Kidney (tissue), 13 donors: ENCODE measurements at regions not wholly inside any gene's neighbourhood (a gene's known extent, or its start where the extent isn't known, plus 50 kb on each side); places are given as distances from the start of the nearest gene placed in this dataset.

Source experiments
- DNase-seq, 5 donors: peaks; one replicate each; pipeline ENCODE4 v3.0.0-alpha.2; 2013 to 2020
- FAIRE-seq: peaks from 2 replicates; lab custom pipeline; 2012; peaks lifted over from hg19 to GRCh38; lab: Jason Lieb, UNC
- H3K27ac ChIP-seq, 2 donors: one replicate each; pipeline ENCODE4 v1.7.0; 2013; ENCODE audit warnings: low read depth in 2 of 2, low read length in 2 of 2, inconsistent platforms in 1 of 2
- H3K27me3 ChIP-seq: one replicate; pipeline ENCODE4 v1.7.1; 2013; ENCODE audit warnings: low read length, inconsistent platforms; ENCODE audit not compliant: control insufficient read depth, insufficient read depth
- H3K36me3 ChIP-seq, 3 donors: one replicate each; pipeline versions ENCODE4 v1.7.0 to v1.7.1; 2013; ENCODE audit warnings: low read length in 3 of 3, control low read depth in 1 of 3, inconsistent platforms in 1 of 3; ENCODE audit not compliant: insufficient read depth in 3 of 3, control insufficient read depth in 2 of 3
- H3K4me1 ChIP-seq, 3 donors: one replicate each; pipeline versions ENCODE4 v1.7.0 to v1.7.1; 2013; ENCODE audit warnings: low read length in 3 of 3, inconsistent platforms in 1 of 3, low read depth in 1 of 3; ENCODE audit not compliant: control insufficient read depth in 2 of 3, insufficient read depth in 2 of 3
- H3K4me3 ChIP-seq, 3 donors: one replicate each; pipeline versions ENCODE4 v1.7.0 to v1.8.1; 2013; ENCODE audit warnings: low read length in 3 of 3, control low read depth in 1 of 3, inconsistent platforms in 1 of 3
- H3K9ac ChIP-seq, 3 donors: one replicate each; pipeline versions ENCODE4 v1.7.0 to v1.7.1; 2013; ENCODE audit warnings: low read length in 3 of 3, control low read depth in 1 of 3, inconsistent platforms in 1 of 3
- H3K9me3 ChIP-seq, 3 donors: one replicate each; pipeline versions ENCODE4 v1.7.0 to v1.7.1; 2013; ENCODE audit warnings: low read length in 3 of 3, control low read depth in 1 of 3, inconsistent platforms in 1 of 3; ENCODE audit not compliant: control insufficient read depth in 2 of 3, insufficient read depth in 1 of 3
- intact Hi-C: fragments of 100-400 bp; cut with DNase I; formaldehyde crosslinking; loops from one replicate; pipeline ENCODE4 v1.11.1; 2022
- TF ChIP-seq, protein P1 (sequence below): IDR thresholded peaks from 3 replicates; pipeline ENCODE4 v1.5.1; 2012; ENCODE audit warnings: mild to moderate bottlenecking, moderate library complexity, borderline replicate concordance; ENCODE audit not compliant: insufficient read depth; ENCODE audit errors: extremely low read depth
- donor health status: control.
- donor health status: control.
- donor health status: control.
- donor health status: control.
- donor health status: control.
- donor health status: DM: yes; HTN: yes; CAD: no.
- donor health status: Normal renal cell carcinoma (clear cell type).

DNA sequence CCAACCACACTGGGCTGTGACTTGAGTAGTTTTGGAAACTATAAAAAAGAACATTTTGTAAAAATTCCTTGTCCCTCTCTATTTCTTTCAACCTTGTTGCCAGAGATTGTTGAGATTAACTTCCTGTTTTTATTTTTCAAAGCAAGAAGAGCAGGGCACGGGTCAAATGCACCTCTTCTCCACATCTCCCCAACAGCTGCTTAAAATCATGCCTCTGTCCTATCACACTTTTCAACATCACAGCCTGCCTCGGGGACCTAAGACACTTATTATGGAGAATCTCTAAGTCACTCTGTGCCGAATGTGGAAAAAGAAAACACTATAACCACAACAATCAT, 280.3 kb upstream of the TNC start:
- peaks cover 0 to 4% (median 2%) of the 10 kb centered on the region in 3 donors for H3K4me1 ChIP-seq
- H3K9ac ChIP-seq, result no peak overlapping the region
- TF ChIP-seq, protein P1, sequence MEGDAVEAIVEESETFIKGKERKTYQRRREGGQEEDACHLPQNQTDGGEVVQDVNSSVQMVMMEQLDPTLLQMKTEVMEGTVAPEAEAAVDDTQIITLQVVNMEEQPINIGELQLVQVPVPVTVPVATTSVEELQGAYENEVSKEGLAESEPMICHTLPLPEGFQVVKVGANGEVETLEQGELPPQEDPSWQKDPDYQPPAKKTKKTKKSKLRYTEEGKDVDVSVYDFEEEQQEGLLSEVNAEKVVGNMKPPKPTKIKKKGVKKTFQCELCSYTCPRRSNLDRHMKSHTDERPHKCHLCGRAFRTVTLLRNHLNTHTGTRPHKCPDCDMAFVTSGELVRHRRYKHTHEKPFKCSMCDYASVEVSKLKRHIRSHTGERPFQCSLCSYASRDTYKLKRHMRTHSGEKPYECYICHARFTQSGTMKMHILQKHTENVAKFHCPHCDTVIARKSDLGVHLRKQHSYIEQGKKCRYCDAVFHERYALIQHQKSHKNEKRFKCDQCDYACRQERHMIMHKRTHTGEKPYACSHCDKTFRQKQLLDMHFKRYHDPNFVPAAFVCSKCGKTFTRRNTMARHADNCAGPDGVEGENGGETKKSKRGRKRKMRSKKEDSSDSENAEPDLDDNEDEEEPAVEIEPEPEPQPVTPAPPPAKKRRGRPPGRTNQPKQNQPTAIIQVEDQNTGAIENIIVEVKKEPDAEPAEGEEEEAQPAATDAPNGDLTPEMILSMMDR, result no peak
- H3K27ac ChIP-seq, result no peak overlapping the region
- no peaks in the 10 kb centered on the region for H3K36me3 ChIP-seq
- no peak overlapping the region for H3K4me3 ChIP-seq
- no peaks in the 10 kb centered on the region for H3K9me3 ChIP-seq
- no peak for FAIRE-seq
- DNase-seq, result no peak
- intact Hi-C loops, result no loop called here
- no peaks in the 10 kb centered on the region for H3K27me3 ChIP-seq

DNA sequence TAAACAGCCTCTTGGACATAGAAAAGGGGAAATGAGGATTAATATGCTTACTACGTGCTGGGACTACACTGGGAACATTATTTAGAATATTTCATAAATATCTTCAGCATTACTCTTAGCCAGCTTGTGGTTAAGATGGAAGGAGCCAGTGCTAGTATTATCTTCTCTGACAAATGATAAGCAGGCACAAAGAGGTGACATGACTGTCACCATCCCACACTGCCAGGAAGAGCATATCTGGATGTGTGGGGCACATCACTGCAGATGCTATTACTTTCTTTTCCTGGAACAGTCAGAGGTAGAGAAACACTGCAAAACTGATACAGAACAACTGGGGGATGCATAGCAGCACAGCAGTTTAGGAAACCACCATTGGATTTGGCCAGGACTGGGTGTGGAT, 281.0 kb upstream of the TNC start:
- H3K4me1 ChIP-seq, result peaks cover 0 to 4% (median 2%) of the 10 kb centered on the region in 3 donors

DNA sequence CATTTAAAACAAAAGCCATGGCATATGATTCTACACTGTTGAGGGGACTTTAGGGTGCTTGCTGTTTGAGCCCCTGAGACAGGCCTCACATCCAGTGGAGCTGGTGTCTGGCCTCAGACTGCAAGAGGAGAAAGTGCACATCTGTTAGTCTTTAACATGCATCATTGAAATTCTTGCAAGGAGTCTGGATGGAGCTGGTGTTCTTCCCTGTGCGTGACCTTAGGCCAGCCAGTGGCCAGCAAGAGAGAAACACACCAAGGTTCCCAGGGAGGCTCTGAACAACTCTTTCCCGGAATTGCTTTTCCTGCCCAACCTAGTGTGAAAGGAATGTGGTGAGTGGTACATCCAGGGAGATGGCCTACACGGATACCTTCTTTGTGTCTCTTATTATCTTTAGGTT, 282.8 kb upstream of the TNC start:
- intact Hi-C loops, result no loop called here
- no peaks in the 10 kb centered on the region for H3K36me3 ChIP-seq
- no peak overlapping the region for H3K27ac ChIP-seq
- no peak for FAIRE-seq
- no peaks in the 10 kb centered on the region for H3K9me3 ChIP-seq
- peak in 4 of 5 donors; percentile 29 to 62 (median 45) for DNase-seq
- no peaks in the 10 kb centered on the region for H3K27me3 ChIP-seq
- no peak overlapping the region for H3K4me3 ChIP-seq
- peaks cover 0 to 4% (median 2%) of the 10 kb centered on the region in 3 donors for H3K4me1 ChIP-seq
- TF ChIP-seq, protein P1, result no peak
- H3K9ac ChIP-seq, result no peak overlapping the region

More for the DNA sequence above, 281.0 kb upstream of the TNC start:
- Histone ChIP-seq H3K36me3 (no peaks in the 10 kb centered on the region), H3K27ac (no peak overlapping the region), H3K27me3 (no peaks in the 10 kb centered on the region), H3K9me3 (no peaks in the 10 kb centered on the region), H3K4me3 (no peak overlapping the region), H3K9ac (no peak overlapping the region)
- intact Hi-C loops, result no loop called here
- no peak for DNase-seq
- TF ChIP-seq, protein P1, result no peak
- no peak for FAIRE-seq

DNA sequence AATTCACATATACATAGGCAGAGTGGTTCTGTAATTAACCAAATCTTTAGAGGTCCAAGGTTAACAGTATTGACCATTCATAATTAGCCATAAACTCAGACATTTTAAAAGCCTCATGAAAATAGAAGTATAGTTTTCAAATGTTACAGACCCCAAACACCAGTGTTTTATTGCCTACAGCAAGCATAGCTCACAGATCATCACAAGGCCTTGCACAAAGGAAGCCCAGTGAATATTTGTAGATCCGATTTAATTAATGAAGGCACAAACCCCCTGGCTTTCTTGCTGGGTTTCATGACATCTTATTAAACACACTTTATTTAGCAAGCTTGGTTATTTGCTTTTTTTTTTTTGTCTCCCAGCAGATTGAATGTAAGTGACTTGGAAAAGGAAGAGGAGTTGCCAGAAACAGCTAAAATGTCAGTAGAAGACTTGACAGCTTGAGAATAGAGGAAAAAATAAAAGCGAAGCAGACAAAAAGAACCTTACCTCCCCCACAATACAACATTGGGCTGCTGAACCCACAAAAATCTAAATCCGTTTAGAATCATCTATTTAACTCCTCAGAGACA, 283.9 kb upstream of the TNC start:
- Histone ChIP-seq H3K27me3 (no peaks in the 10 kb centered on the region), H3K9me3 (no peaks in the 10 kb centered on the region), H3K36me3 (no peaks in the 10 kb centered on the region), H3K9ac (no peak overlapping the region), H3K4me1 (peaks cover 0 to 4% (median 2%) of the 10 kb centered on the region in 3 donors), H3K4me3 (no peak overlapping the region), H3K27ac (no peak overlapping the region)
- FAIRE-seq, result no peak
- peak in 2 of 5 donors; percentile 73 to 87 for DNase-seq
- TF ChIP-seq, protein P1, result no peak
- intact Hi-C loops, result no loop called here
